ENCODE measurements at regions not wholly inside any gene's neighbourhood (a gene's known extent, or its start where the extent isn't known, plus 50 kb on each side); places are given as distances from the start of the nearest gene placed in this dataset.

- Histone ChIP-seq H3K4me1 (peaks cover 25% of the 10 kb centered on the region), H3K27me3 (ENCODE audit: insufficient read depth in 3 of 3, low read length in 2 of 3) (peaks cover 0 to 4% (median 0%) of the 10 kb centered on the region in 3 donors), H3K9me3 (no peaks in the 10 kb centered on the region), H3K36me3 (ENCODE audit: insufficient read depth in 1 of 2, low read depth in 1 of 2) (no peaks in the 10 kb centered on the region), H3K4me3 (no peak overlapping the region), H3K27ac (no peak overlapping the region)
- DNase-seq (no peak), ATAC-seq (no peak)
- no peak for TF ChIP-seq CTCF (IDR thresholded peaks at IDR 0.05)
- intact Hi-C loops (cut with DNase I) = no loop called here
- WGBS, 3 donors = 79 to 90% (median 89%) methylated on average over 5 of the region's 5 CpGs
Observed at GRCh38 chr3:178458313-178459037, 77.8 kb upstream of the KCNMB2 start.

GRCh38 chr3:178459038-178459410, 77.2 kb upstream of the KCNMB2 start:
- Histone ChIP-seq H3K4me1 (peaks cover 25% of the 10 kb centered on the region), H3K36me3 (ENCODE audit: insufficient read depth in 1 of 2, low read depth in 1 of 2) (no peaks in the 10 kb centered on the region), H3K4me3 (no peak overlapping the region), H3K27me3 (ENCODE audit: insufficient read depth in 3 of 3, low read length in 2 of 3) (peaks cover 0 to 4% (median 0%) of the 10 kb centered on the region in 3 donors), H3K9me3 (no peaks in the 10 kb centered on the region), H3K27ac (no peak overlapping the region)
- DNase-seq (no peak), ATAC-seq (no peak)
- WGBS, 3 donors = 63 to 86% (median 77%) methylated on average over 1 of the region's 1 CpG
- TF ChIP-seq CTCF (IDR thresholded peaks at IDR 0.05) = no peak
- intact Hi-C loops (cut with DNase I) = no loop called here

GRCh38 chr3:178465260-178466180, 70.7 kb upstream of the KCNMB2 start:
- no peak for ATAC-seq
- WGBS, 3 donors = 43 to 85% (median 83%) methylated on average over 2 of the region's 2 CpGs
- TF ChIP-seq CTCF (IDR thresholded peaks at IDR 0.05) = no peak

GRCh38 chr3:178472941-178473340, 63.3 kb upstream of the KCNMB2 start:
- H3K36me3 ChIP-seq (ENCODE audit: insufficient read depth in 1 of 2, low read depth in 1 of 2) = no peaks in the 10 kb centered on the region
- no peaks in the 10 kb centered on the region for H3K9me3 ChIP-seq

More at GRCh38 chr3:178465260-178466180, 70.7 kb upstream of the KCNMB2 start:
- peaks cover 0 to 4% (median 0%) of the 10 kb centered on the region in 3 donors for H3K27me3 ChIP-seq (ENCODE audit: insufficient read depth in 3 of 3, low read length in 2 of 3)
- no peak for DNase-seq
- H3K4me1 ChIP-seq = no peaks in the 10 kb centered on the region
- no peak overlapping the region for H3K4me3 ChIP-seq
- intact Hi-C loops (cut with DNase I) = no loop called here
- no peaks in the 10 kb centered on the region for H3K36me3 ChIP-seq (ENCODE audit: insufficient read depth in 1 of 2, low read depth in 1 of 2)
- H3K9me3 ChIP-seq = no peaks in the 10 kb centered on the region
- H3K27ac ChIP-seq = no peak overlapping the region

More at GRCh38 chr3:178472941-178473340, 63.3 kb upstream of the KCNMB2 start:
- no peak overlapping the region for H3K4me3 ChIP-seq
- intact Hi-C loops (cut with DNase I) = no loop called here
- H3K27me3 ChIP-seq (ENCODE audit: insufficient read depth in 3 of 3, low read length in 2 of 3) = no peaks in the 10 kb centered on the region
- no peak for TF ChIP-seq CTCF (IDR thresholded peaks at IDR 0.05)
- DNase-seq (no peak), ATAC-seq (no peak)
- no peaks in the 10 kb centered on the region for H3K4me1 ChIP-seq
- no peak overlapping the region for H3K27ac ChIP-seq
